NOMO-1 (cell line): ENCODE measurements at regions not wholly inside any gene's neighbourhood (a gene's known extent, or its start where the extent isn't known, plus 50 kb on each side); places are given as distances from the start of the nearest gene placed in this dataset.
A peak's percentile ranks its signal among the peaks of the same experiment; 100 is the strongest.

Source experiments
- DNase-seq, 2 experiments: peaks; one replicate each; lab custom pipeline; 2025; ENCODE audit not compliant: unreplicated experiment in 2 of 2; lab: John Stamatoyannopoulos, UW

DNA sequence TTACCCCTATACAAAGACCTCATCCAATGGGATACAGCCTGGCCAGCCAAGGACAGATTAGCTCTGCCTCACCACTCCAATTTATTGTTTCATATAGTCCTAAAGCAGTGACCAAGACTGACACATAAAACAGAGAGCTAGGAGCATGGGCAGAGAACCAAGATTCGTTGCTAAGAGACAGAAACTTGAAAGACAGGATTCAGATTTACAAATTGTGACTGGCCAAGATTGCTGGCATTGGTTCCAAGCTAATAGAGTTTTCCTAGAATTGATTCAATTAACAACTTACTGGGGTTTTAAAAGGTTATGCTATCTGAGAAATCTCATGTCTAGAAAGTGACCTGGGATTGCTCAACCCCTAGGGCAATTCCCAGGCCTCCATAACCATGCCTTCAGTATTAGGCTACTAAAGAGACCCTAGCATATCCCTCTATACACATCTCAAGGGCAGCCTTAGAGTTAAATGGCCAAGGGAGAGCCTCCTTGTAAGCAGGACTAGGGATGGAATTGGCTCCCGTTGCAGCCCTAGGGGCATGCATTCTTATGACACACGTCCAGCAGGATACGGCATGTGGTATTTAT lies 75.6 kb downstream of the ICOS start:
- DNase-seq: no peak

GRCh38 chr2:204015118-204015843 lies 78.7 kb downstream of the ICOS start:
- no peak for DNase-seq

- no peak for DNase-seq
Measured at GRCh38 chr2:204018717-204019116, 82.2 kb downstream of the ICOS start.

GRCh38 chr2:204019572-204020501 lies 83.3 kb downstream of the ICOS start:
- DNase-seq: no peak

DNA sequence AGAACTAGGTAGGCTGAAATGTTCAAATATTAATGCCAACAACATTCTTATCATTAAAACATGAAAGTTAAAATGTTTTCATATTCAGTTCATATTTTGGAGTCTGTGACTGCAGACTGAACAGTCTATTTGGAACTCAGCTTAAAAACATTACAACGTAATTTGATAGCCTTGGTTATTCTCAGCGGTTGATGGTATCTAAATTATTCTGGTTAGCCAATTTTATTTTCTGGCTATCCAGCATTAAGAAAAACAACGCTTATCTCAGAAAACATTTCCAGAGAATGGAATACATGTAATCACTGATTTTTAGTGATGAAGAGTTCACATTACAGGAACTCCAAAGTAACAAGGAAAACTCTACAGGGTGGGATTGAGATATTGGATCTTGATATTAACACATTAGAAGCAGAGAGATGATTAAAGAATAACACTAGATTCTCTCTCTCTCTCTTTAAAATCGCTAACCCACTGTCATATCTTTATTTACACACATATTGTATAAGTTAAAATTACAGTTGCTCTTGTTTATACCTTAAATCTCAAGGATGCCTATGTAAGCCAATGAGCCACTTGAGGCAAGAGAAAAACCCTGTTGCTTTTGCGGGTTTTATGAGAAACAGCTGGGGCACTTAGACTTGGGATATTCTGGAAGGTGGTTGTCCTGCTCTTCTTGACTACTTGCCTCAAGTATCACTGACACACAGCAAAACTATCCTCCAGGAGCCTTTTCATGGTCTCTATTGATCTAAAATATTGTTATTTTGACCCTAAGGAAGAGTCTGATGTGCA lies 84.9 kb downstream of the ICOS start:
- DNase-seq: no peak

- DNase-seq: no peak
Measured at GRCh38 chr2:204022550-204022949, 86.0 kb downstream of the ICOS start.

DNA sequence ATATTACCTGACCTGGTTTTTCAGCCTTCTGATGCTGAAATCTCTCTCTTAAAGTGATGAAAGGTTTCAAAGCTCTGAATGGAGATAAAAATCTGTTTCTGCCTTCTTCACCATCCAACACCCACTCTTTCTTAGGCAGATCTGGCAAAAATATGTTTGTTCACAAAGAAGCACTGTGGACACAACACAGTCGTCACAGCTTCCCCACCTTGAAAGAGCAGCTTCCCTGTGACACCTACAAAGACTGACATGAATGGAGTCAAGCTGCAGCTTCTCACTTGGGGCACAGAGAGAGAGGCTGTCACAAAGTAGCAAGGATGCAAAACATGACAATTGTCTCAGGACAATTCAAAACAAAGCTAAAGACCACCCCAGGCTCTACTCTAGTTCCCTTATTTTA lies 86.5 kb downstream of the ICOS start:
- no peak for DNase-seq

DNA sequence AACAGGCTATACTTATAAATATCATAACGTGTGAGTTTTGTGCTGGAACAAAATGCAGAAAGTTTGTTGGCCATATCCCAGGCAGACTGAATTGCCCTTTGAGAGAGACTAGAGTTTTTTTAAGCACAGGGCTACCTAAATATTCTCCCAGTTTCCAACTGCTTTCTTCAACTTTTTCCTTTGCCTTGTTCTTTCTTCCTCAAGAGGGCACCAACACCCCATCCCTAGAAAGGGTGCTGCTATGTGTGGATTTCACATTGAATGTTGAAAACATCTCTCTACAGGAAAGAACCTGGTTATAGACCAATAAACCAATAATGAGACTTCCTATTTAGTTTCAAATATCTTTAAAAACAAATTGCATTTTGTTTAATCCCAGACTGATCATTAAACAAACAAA lies 87.9 kb downstream of the ICOS start:
- peak in 1 of 2 experiments; percentile 8 for DNase-seq

- DNase-seq: no peak
Measured at GRCh38 chr2:204024906-204025475, 88.4 kb downstream of the ICOS start.

- no peak for DNase-seq
Measured at GRCh38 chr2:204026294-204026693, 89.7 kb downstream of the ICOS start.

GRCh38 chr2:204027091-204027490 lies 90.5 kb downstream of the ICOS start:
- no peak for DNase-seq

GRCh38 chr2:204030322-204030721 lies 93.8 kb downstream of the ICOS start:
- no peak for DNase-seq

- DNase-seq: no peak
Measured at GRCh38 chr2:204031056-204031455, 94.5 kb downstream of the ICOS start.

- DNase-seq: no peak
Measured at GRCh38 chr2:204032301-204032700, 95.7 kb downstream of the ICOS start.

GRCh38 chr2:204033611-204034495 lies 97.3 kb downstream of the ICOS start:
- no peak for DNase-seq

DNA sequence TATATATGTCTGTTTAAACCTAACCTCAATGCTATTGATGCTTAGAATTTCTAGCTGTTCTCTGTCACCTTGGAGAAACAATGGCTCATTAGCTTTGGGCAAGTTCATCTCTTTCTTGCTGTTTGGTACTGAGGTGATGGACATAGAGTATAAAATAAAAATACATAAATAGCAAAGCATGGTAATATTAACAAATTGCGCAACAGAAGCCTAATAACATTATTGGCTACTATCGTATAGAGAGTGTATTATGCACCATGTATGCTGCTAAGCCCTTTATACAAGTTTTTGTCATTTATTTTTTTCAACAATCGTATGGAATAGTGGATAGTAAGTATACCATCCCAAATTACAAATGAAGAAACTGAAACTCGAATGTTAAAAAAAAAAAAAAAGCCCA lies 100.1 kb downstream of the ICOS start:
- DNase-seq: no peak

DNA sequence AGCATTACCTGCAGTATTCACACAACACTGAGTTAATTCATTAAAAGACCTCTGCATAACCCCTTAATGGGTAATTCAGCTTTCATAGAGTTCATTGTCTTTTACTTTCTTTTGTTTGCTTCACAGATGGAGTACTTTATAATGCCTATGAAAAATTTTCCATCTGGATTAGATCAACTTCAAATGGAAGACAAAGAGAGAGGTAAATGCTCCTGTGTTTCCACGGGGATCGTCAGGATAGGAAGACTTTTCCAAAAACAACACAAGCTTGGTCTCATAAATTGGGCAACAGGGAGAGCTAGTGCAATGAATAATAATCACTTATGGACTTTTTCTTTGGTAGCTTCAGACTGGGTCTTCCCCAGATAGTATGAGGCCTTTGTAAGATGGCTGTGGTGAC lies 100.7 kb downstream of the ICOS start:
- DNase-seq: no peak

- DNase-seq: no peak
Measured at GRCh38 chr2:204039298-204039838, 102.8 kb downstream of the ICOS start.

GRCh38 chr2:204040016-204040415 lies 103.5 kb downstream of the ICOS start:
- DNase-seq: no peak
